ENCODE measurements at regions not wholly inside any gene's neighbourhood (a gene's known extent, or its start where the extent isn't known, plus 50 kb on each side); places are given as distances from the start of the nearest gene placed in this dataset.

- TF ChIP-seq EZH2phosphoT487 (IDR thresholded peaks at IDR 0.05; ENCODE audit: borderline replicate concordance) = no peak
- TF ChIP-seq CTCF (conservative IDR thresholded peaks at IDR 0.05; ENCODE audit: low read length) = no peak
Measured at GRCh38 chr4:65918212-65918611, 247.9 kb upstream of the EPHA5 start.
